ENCODE measurements at regions not wholly inside any gene's neighbourhood (a gene's known extent, or its start where the extent isn't known, plus 50 kb on each side); places are given as distances from the start of the nearest gene placed in this dataset.
"Not testable (repeated sequence)": the region's sequence is repeated elsewhere in the genome, so short reads cannot be mapped to it uniquely, and the experiment has no call there.

DNA sequence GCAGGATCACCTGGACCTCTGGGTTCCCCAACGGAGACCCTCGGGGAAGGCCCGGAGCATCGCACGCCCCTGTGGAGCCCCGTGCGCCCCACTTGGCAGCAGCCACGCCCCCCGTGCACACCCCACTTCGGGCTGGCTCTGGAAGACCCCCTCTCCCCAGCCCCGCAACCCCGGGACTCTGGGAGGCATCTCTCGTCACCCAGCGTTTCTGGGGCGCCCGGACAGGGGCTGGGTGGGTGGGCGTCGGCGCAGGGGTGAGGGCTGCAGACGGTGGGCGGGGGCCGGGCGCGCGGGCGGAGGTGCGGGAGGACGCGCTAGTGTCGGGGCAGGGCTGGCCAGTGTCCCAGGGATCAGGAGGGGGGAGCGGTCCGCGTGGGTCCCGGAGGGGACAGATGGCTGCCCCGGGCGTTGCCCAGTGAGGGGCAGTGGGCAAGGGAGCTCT, 2897.3 kb downstream of the RPIA start:
- H4K20me1 ChIP-seq (replicated peaks; ENCODE audit: control insufficient read depth, extremely low read depth, insufficient read depth, low read length); FAIRE-seq; H3K9me1 ChIP-seq (replicated peaks; ENCODE audit: control insufficient read depth, extremely low read depth, insufficient read depth, low read length); H3K79me2 ChIP-seq (ENCODE audit: control insufficient read depth, insufficient read depth, low read length); intact Hi-C loops (cut with micrococcal nuclease); H3K4me1 ChIP-seq (ENCODE audit: control insufficient read depth, extremely low read depth, insufficient read depth, low read length); DNase-seq (ENCODE audit: low read depth, low spot score); H2AFZ ChIP-seq (ENCODE audit: low read depth, low read length); H3K4me3 ChIP-seq (replicated peaks in 1 of 3; ENCODE audit: insufficient read depth in 1 of 3, low read depth in 1 of 3, low read length in 3 of 3); CTCF ChIA-PET; POLR2A ChIA-PET; H3K9me3 ChIP-seq (replicated peaks; ENCODE audit: control insufficient read depth, insufficient read depth, low read length); H3K27ac ChIP-seq (ENCODE audit: insufficient read depth, low read depth, low read length); H3K4me2 ChIP-seq (ENCODE audit: insufficient read depth, low read length); H3K27me3 ChIP-seq (ENCODE audit: control insufficient read depth in 2 of 2, insufficient read depth in 2 of 2, low read length in 2 of 2); H3K36me3 ChIP-seq (ENCODE audit: control insufficient read depth in 2 of 2, extremely low read depth in 1 of 2, insufficient read depth in 2 of 2, low read length in 2 of 2); BruUV-seq (replicated peaks); dilution Hi-C loops (cut with MboI; ENCODE audit: extremely low pct_ligation_motif_present, low sequenced_read_pairs); H3K9ac ChIP-seq (replicated peaks; ENCODE audit: extremely low read depth, insufficient read depth, low read length): not testable (repeated sequence)

DNA sequence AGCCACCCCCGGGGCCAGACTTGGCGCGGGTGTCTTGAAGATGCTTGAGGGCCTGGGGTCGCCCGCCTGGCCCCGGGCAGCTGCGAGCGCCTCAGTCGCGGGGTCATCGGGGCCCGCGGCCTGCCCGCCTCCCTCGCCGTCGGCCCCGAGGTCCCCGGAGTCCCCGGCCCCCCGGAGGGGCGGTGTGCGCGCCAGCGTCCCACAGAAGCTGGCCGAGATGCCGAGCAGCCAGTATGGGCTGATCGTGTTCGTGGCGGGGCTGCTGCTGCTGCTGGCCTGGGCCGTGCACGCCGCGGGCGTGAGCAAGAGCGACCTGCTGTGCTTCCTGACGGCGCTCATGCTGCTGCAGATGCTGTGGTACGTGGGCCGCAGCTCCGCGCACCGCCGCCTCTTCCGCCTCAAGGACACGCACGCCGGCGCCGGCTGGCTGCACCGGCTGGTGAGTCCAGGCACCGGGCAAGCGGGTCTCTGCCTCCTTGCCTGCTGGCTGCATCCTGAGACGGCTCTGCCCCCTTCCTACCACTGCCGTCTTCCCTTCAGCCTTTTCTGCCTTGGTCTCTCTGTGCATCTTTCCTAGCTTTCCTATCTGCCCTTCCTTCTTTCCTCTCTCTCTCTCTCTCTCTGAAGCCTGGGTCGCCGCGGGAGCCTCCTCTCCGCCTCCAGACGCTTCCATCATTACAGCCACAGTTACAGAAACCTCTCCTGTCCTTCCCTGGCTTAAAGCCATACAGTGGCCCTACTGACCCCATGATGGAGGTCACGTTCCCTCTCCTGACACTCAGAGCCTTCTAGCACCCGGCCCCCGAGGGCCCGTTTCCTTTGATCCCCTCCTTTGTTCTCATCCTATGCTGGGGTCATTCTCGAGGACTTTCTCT, 2898.2 kb downstream of the RPIA start:
- H3K9me1 ChIP-seq (replicated peaks; ENCODE audit: control insufficient read depth, extremely low read depth, insufficient read depth, low read length); H3K4me3 ChIP-seq (replicated peaks in 1 of 3; ENCODE audit: insufficient read depth in 1 of 3, low read depth in 1 of 3, low read length in 3 of 3); H3K4me2 ChIP-seq (ENCODE audit: insufficient read depth, low read length); H4K20me1 ChIP-seq (replicated peaks; ENCODE audit: control insufficient read depth, extremely low read depth, insufficient read depth, low read length); H3K27me3 ChIP-seq (ENCODE audit: control insufficient read depth in 2 of 2, insufficient read depth in 2 of 2, low read length in 2 of 2); DNase-seq (ENCODE audit: low read depth, low spot score); H3K27ac ChIP-seq (ENCODE audit: insufficient read depth, low read depth, low read length); dilution Hi-C loops (cut with MboI; ENCODE audit: extremely low pct_ligation_motif_present, low sequenced_read_pairs); H3K9me3 ChIP-seq (replicated peaks; ENCODE audit: control insufficient read depth, insufficient read depth, low read length); H2AFZ ChIP-seq (ENCODE audit: low read depth, low read length); H3K9ac ChIP-seq (replicated peaks; ENCODE audit: extremely low read depth, insufficient read depth, low read length); BruUV-seq (replicated peaks); H3K36me3 ChIP-seq (ENCODE audit: control insufficient read depth in 2 of 2, extremely low read depth in 1 of 2, insufficient read depth in 2 of 2, low read length in 2 of 2); CTCF ChIA-PET; POLR2A ChIA-PET; H3K79me2 ChIP-seq (ENCODE audit: control insufficient read depth, insufficient read depth, low read length); H3K4me1 ChIP-seq (ENCODE audit: control insufficient read depth, extremely low read depth, insufficient read depth, low read length); intact Hi-C loops (cut with micrococcal nuclease): not testable (repeated sequence)
- peak; percentile 15 for FAIRE-seq

DNA sequence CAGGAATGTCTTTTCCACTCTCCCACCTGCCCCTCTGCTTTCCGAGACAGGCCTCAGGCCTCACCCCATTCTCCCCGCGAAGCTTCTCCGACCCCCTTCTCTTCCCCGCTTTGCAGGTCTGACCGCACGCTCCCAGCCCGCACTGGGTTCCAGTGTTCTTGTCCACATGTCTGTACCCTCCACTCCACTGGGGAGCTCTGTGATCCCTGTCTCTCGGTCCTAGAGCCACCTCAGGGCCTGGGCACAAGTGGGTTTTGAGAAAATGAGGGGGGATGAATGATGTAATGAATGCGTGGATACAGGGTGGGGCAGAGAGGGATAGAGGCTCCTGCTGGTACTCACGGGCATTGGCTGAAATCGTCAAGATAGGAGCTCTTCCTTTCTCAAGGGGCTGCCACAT, 2898.9 kb downstream of the RPIA start:
- POLR2A ChIA-PET; H3K9ac ChIP-seq (replicated peaks; ENCODE audit: extremely low read depth, insufficient read depth, low read length); H3K27me3 ChIP-seq (ENCODE audit: control insufficient read depth in 2 of 2, insufficient read depth in 2 of 2, low read length in 2 of 2); H3K4me3 ChIP-seq (replicated peaks in 1 of 3; ENCODE audit: insufficient read depth in 1 of 3, low read depth in 1 of 3, low read length in 3 of 3); H3K9me1 ChIP-seq (replicated peaks; ENCODE audit: control insufficient read depth, extremely low read depth, insufficient read depth, low read length); H3K9me3 ChIP-seq (replicated peaks; ENCODE audit: control insufficient read depth, insufficient read depth, low read length); H2AFZ ChIP-seq (ENCODE audit: low read depth, low read length); DNase-seq (ENCODE audit: low read depth, low spot score); H3K4me2 ChIP-seq (ENCODE audit: insufficient read depth, low read length); BruUV-seq (replicated peaks); H3K27ac ChIP-seq (ENCODE audit: insufficient read depth, low read depth, low read length); intact Hi-C loops (cut with micrococcal nuclease); FAIRE-seq; H3K79me2 ChIP-seq (ENCODE audit: control insufficient read depth, insufficient read depth, low read length); dilution Hi-C loops (cut with MboI; ENCODE audit: extremely low pct_ligation_motif_present, low sequenced_read_pairs); CTCF ChIA-PET; H3K36me3 ChIP-seq (ENCODE audit: control insufficient read depth in 2 of 2, extremely low read depth in 1 of 2, insufficient read depth in 2 of 2, low read length in 2 of 2); H3K4me1 ChIP-seq (ENCODE audit: control insufficient read depth, extremely low read depth, insufficient read depth, low read length); H4K20me1 ChIP-seq (replicated peaks; ENCODE audit: control insufficient read depth, extremely low read depth, insufficient read depth, low read length): not testable (repeated sequence)

GRCh38 chr2:91591066-91591465, 2899.6 kb downstream of the RPIA start:
- H3K4me2 ChIP-seq (ENCODE audit: insufficient read depth, low read length); H3K9me1 ChIP-seq (replicated peaks; ENCODE audit: control insufficient read depth, extremely low read depth, insufficient read depth, low read length); H3K79me2 ChIP-seq (ENCODE audit: control insufficient read depth, insufficient read depth, low read length); H3K36me3 ChIP-seq (ENCODE audit: control insufficient read depth in 2 of 2, extremely low read depth in 1 of 2, insufficient read depth in 2 of 2, low read length in 2 of 2); DNase-seq (ENCODE audit: low read depth, low spot score); POLR2A ChIA-PET; H3K27ac ChIP-seq (ENCODE audit: insufficient read depth, low read depth, low read length); H4K20me1 ChIP-seq (replicated peaks; ENCODE audit: control insufficient read depth, extremely low read depth, insufficient read depth, low read length); H3K9ac ChIP-seq (replicated peaks; ENCODE audit: extremely low read depth, insufficient read depth, low read length); CTCF ChIA-PET; H3K4me1 ChIP-seq (ENCODE audit: control insufficient read depth, extremely low read depth, insufficient read depth, low read length); BruUV-seq (replicated peaks); H3K9me3 ChIP-seq (replicated peaks; ENCODE audit: control insufficient read depth, insufficient read depth, low read length); intact Hi-C loops (cut with micrococcal nuclease); H2AFZ ChIP-seq (ENCODE audit: low read depth, low read length); dilution Hi-C loops (cut with MboI; ENCODE audit: extremely low pct_ligation_motif_present, low sequenced_read_pairs); FAIRE-seq; H3K27me3 ChIP-seq (ENCODE audit: control insufficient read depth in 2 of 2, insufficient read depth in 2 of 2, low read length in 2 of 2); H3K4me3 ChIP-seq (replicated peaks in 1 of 3; ENCODE audit: insufficient read depth in 1 of 3, low read depth in 1 of 3, low read length in 3 of 3): not testable (repeated sequence)

Measured in endothelial cell of umbilical vein (primary cell).